Thyroid gland (tissue), 4 donors: ENCODE measurements at regions not wholly inside any gene's neighbourhood (a gene's known extent, or its start where the extent isn't known, plus 50 kb on each side); places are given as distances from the start of the nearest gene placed in this dataset.

ENCODE experiments used
- CTCF ChIP-seq, 6 experiments: fragments of 200-600 bp in 3 of 6; fragments of 450-650 bp in 3 of 6; sonication (generic) in 3 of 6; IDR thresholded peaks; one replicate each; pipeline ENCODE4 v1.5.1; 2016 to 2019; ENCODE audit warnings: antibody characterized with exemption in 6 of 6, mild to moderate bottlenecking in 2 of 6, inconsistent platforms in 1 of 6, moderate library complexity in 1 of 6
- POLR2A ChIP-seq, 2 donors: fragments of 450-650 bp; IDR thresholded peaks; one replicate each; pipeline ENCODE4 v1.6.1; 2017; ENCODE audit warnings: antibody characterized with exemption in 2 of 2, mild to moderate bottlenecking in 2 of 2, moderate library complexity in 1 of 2

- no peak for TF ChIP-seq CTCF (IDR thresholded peaks at IDR 0.05)
- no peak for TF ChIP-seq POLR2A (IDR thresholded peaks at IDR 0.05)
These were observed 751.0 kb downstream of the MRPL39 start for GRCh38 chr21:24856326-24856725.
